ENCODE measurements at regions not wholly inside any gene's neighbourhood (a gene's known extent, or its start where the extent isn't known, plus 50 kb on each side); places are given as distances from the start of the nearest gene placed in this dataset.
"Not testable (repeated sequence)": the region's sequence is repeated elsewhere in the genome, so short reads cannot be mapped to it uniquely, and the experiment has no call there.

GRCh38 chr18:30432349-30432748, 610.2 kb downstream of the DSC3 start:
- TF ChIP-seq, protein P1, sequence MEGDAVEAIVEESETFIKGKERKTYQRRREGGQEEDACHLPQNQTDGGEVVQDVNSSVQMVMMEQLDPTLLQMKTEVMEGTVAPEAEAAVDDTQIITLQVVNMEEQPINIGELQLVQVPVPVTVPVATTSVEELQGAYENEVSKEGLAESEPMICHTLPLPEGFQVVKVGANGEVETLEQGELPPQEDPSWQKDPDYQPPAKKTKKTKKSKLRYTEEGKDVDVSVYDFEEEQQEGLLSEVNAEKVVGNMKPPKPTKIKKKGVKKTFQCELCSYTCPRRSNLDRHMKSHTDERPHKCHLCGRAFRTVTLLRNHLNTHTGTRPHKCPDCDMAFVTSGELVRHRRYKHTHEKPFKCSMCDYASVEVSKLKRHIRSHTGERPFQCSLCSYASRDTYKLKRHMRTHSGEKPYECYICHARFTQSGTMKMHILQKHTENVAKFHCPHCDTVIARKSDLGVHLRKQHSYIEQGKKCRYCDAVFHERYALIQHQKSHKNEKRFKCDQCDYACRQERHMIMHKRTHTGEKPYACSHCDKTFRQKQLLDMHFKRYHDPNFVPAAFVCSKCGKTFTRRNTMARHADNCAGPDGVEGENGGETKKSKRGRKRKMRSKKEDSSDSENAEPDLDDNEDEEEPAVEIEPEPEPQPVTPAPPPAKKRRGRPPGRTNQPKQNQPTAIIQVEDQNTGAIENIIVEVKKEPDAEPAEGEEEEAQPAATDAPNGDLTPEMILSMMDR (IDR thresholded peaks at IDR 0.05), result no peak

GRCh38 chr18:30419399-30419798, 623.1 kb downstream of the DSC3 start:
- not testable (repeated sequence) for DNase-seq (ENCODE audit: low spot score); H3K4me3 ChIP-seq; H3K27ac ChIP-seq

More at GRCh38 chr18:30432349-30432748, 610.2 kb downstream of the DSC3 start:
- Histone ChIP-seq H3K27ac (no peak overlapping the region), H3K4me3 (no peak overlapping the region)
- no peak for DNase-seq (ENCODE audit: low spot score)

DNA sequence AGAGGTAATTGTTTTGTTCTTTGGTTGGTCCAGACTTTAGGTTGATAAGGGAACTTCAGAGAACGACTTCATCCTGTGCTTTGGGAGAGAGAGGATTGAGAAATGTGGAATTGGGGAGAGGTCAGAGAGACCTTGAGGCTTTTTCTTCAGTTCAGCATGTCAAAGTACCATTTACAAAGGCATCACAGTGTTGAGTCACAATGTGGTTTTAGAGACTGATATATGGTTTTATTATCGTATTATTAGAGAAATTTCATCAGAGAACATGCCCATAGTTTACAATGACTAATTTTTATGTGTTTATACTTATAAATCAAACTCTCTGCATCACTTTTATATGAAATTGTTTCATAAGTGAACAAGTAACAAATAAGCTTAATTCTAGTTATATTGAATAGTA, 626.6 kb downstream of the DSC3 start:
- H3K27ac ChIP-seq, result no peak overlapping the region
- no peak overlapping the region for H3K4me3 ChIP-seq
- no peak for DNase-seq (ENCODE audit: low spot score)
- TF ChIP-seq, protein P1 (IDR thresholded peaks at IDR 0.05), result no peak

DNA sequence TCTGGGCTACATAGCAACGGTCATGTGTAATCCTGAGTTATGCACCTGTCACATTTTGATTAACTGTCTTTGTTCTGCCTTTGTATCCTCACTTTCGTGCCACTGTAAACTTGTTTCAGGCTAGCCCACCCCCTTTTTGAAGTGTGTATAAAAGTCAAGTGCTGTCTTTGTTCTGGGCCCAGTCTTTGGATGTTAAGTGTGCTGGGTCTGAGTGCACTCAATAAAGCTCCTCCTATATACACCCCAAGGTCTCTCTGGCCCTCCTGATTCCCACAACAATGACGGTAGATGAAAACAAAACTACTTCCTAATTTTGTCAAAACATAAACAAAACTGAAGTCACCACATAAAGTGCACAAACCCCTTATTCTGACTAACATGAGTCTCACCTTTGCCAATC, 633.4 kb downstream of the DSC3 start:
- DNase-seq (ENCODE audit: low spot score), result no peak
- TF ChIP-seq, protein P1 (IDR thresholded peaks at IDR 0.05), result no peak
- Histone ChIP-seq H3K4me3 (no peak overlapping the region), H3K27ac (no peak overlapping the region)

GRCh38 chr18:30406728-30407127, 635.8 kb downstream of the DSC3 start:
- TF ChIP-seq, protein P1 (IDR thresholded peaks at IDR 0.05), result no peak
- no peak overlapping the region for H3K4me3 ChIP-seq
- DNase-seq (ENCODE audit: low spot score), result no peak
- no peak overlapping the region for H3K27ac ChIP-seq

DNA sequence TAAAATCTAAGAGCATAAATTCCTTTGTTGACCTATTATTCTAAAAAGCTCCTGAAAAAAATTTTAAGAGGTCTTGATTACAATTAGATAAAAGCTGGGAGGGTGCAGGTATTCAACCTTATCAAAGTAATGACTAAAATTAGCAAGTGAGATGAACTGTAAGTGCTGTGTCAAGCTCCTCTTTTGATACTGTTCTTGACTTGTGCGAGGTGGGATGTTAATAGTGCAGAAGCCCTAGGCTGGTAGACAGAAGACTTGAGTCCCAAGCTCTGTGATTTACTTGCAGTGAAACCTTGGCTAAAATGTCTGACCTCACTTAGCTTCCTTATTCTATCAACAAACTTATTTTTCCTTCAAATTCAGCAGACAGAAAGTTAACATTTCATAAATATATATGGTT, 637.5 kb downstream of the DSC3 start:
- TF ChIP-seq, protein P1 (IDR thresholded peaks at IDR 0.05), result no peak
- no peak overlapping the region for H3K4me3 ChIP-seq

GRCh38 chr18:30404422-30404821, 638.1 kb downstream of the DSC3 start:
- DNase-seq (ENCODE audit: low spot score), result no peak
- TF ChIP-seq, protein P1 (IDR thresholded peaks at IDR 0.05), result no peak
- H3K27ac ChIP-seq, result no peak overlapping the region
- no peak overlapping the region for H3K4me3 ChIP-seq

More for the DNA sequence above, 637.5 kb downstream of the DSC3 start:
- DNase-seq (ENCODE audit: low spot score), result no peak
- H3K27ac ChIP-seq, result no peak overlapping the region

- H3K4me3 ChIP-seq, result no peak overlapping the region
- TF ChIP-seq, protein P1 (IDR thresholded peaks at IDR 0.05), result no peak
- DNase-seq (ENCODE audit: low spot score), result no peak
These were observed 639.3 kb downstream of the DSC3 start for GRCh38 chr18:30403278-30403677.

More at GRCh38 chr18:30403278-30403677, 639.3 kb downstream of the DSC3 start:
- no peak overlapping the region for H3K27ac ChIP-seq
